Left ventricle myocardium inferior (tissue), 1 donor: ENCODE measurements at regions not wholly inside any gene's neighbourhood (a gene's known extent, or its start where the extent isn't known, plus 50 kb on each side); places are given as distances from the start of the nearest gene placed in this dataset.
A peak's percentile ranks its signal among the peaks of the same experiment; 100 is the strongest.
"Not testable (repeated sequence)": the region's sequence is repeated elsewhere in the genome, so short reads cannot be mapped to it uniquely, and the experiment has no call there.

Experiments used
- DNase-seq: peaks from one replicate; pipeline ENCODE4 v3.0.0-alpha.2; 2020
- H3K27ac ChIP-seq: fragments of 200-600 bp; replicated peaks from 2 replicates; pipeline ENCODE4 v1.8.0; 2021
- H3K27me3 ChIP-seq: fragments of 200-600 bp; 2 replicates; pipeline ENCODE4 v1.8.0; 2021; ENCODE audit warnings: low read depth
- H3K36me3 ChIP-seq: fragments of 200-600 bp; 2 replicates; pipeline ENCODE4 v1.8.0; 2021
- H3K4me1 ChIP-seq: fragments of 200-600 bp; 2 replicates; pipeline ENCODE4 v1.8.0; 2021
- H3K4me3 ChIP-seq: fragments of 200-600 bp; 2 replicates; pipeline ENCODE4 v1.8.0; 2021; ENCODE audit warnings: mild to moderate bottlenecking, moderate library complexity
- H3K9me3 ChIP-seq: fragments of 200-600 bp; replicated peaks from 2 replicates; pipeline ENCODE4 v1.8.0; 2021
- CTCF ChIP-seq: fragments of 200-600 bp; IDR thresholded peaks from 2 replicates; pipeline ENCODE4 v1.8.0; 2021; ENCODE audit warnings: antibody characterized with exemption, mild to moderate bottlenecking, borderline replicate concordance
- intact Hi-C: fragments of 100-400 bp; cut with micrococcal nuclease; formaldehyde crosslinking; loops from one replicate; pipeline ENCODE4 v1.11.0; 2022
- donor health status: DM: no; HTN: yes; CAD: no; lungs with severe emphysema.

DNA sequence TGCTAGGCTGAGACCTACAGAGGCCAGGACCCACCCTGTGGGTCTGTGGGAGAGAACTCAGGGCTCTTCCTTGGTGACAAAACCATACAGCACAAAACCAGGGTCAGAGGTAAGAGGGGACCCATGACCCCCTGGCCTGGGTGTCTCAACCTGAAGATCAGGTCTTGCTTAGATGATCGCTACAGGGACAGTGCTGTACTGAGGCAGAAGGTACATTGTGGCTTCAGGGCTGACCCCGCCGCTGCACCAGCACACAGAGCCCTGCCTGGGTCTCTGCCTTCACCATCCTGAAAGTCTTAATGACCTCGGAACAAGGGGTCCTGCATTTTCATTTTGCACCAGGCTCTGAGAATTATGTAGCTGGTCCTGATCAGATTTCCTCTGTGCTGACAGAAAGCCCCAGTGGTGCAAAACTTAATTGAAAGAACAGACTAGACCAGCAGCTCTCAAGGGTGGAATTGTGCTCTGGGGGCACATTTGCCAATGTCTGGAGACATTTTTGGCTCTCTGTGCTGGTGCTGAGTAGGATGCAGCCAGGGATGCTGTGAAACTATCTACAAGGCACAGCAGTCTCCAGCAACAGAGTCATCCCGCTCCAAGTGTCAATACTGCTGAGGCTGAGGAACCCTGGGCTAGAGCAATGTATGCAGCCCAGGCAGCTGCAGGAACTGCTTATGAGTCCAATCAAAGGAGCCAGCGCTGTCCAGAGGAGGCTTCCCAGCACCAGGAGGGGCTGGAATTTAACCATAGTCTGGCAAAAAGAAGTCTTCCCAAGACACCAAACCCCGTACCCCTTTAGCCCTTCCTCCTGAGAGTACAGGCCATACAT is 254.9 kb downstream of the ERMARD start:
- no peak for TF ChIP-seq CTCF
- H3K4me3 ChIP-seq = no peak overlapping the region
- H3K27ac ChIP-seq = no peak overlapping the region
- no peaks in the 10 kb centered on the region for H3K36me3 ChIP-seq
- H3K27me3 ChIP-seq = no peaks in the 10 kb centered on the region
- peaks cover 10% of the 10 kb centered on the region for H3K4me1 ChIP-seq
- no peak for DNase-seq
- intact Hi-C loops = no loop called here
- H3K9me3 ChIP-seq = peaks cover 17% of the 10 kb centered on the region

GRCh38 chr6:170005665-170006064 is 254.2 kb downstream of the ERMARD start:
- no peak for DNase-seq
- Histone ChIP-seq H3K9me3 (peaks cover 17% of the 10 kb centered on the region), H3K27ac (no peak overlapping the region), H3K27me3 (no peaks in the 10 kb centered on the region), H3K4me1 (peaks cover 4% of the 10 kb centered on the region), H3K4me3 (no peak overlapping the region), H3K36me3 (no peaks in the 10 kb centered on the region)
- intact Hi-C loops = no loop called here
- TF ChIP-seq CTCF = no peak

- TF ChIP-seq CTCF = no peak
- no peak overlapping the region for H3K4me3 ChIP-seq
- H3K9me3 ChIP-seq = peaks cover 17% of the 10 kb centered on the region
- no peaks in the 10 kb centered on the region for H3K27me3 ChIP-seq
- no peaks in the 10 kb centered on the region for H3K4me1 ChIP-seq
- H3K36me3 ChIP-seq = no peaks in the 10 kb centered on the region
- no peak for DNase-seq
- H3K27ac ChIP-seq = no peak overlapping the region
- intact Hi-C loops = no loop called here
Observed at GRCh38 chr6:170004585-170005210, 253.3 kb downstream of the ERMARD start.

DNA sequence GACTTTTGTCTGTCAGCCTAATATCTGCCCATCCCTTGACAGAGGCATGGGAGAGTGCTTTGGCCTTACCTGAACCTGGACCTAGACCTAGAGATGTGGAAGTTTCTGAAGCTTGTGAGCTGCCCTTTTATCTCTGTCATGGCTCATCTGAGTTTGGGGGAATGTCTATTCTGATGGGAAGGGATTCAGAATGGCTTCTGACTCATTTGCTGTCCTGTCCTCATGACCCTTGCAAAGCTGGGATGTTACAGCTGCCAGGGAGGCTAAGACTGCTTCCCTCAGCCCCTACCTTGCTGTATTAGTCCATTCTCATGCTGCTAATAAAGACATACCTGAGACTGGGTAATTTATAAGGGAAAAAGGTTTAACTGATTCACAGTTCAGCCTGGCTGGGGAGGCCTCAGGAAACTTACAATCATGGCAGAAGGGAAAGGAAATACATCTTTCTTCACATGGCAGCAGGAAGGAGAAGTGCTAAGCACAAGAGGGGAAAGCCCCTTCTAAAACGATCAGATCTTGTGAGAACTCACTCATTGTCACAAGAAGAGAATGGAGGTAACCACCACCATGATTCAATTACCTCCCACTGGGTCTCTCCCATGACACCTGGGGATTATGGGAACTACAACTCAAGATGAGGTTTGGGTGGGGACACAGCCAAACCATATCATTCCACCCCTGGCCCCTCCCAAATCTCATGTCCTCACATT is 252.2 kb downstream of the ERMARD start:
- Histone ChIP-seq H3K4me3 (no peak overlapping the region), H3K4me1 (no peaks in the 10 kb centered on the region), H3K27ac (no peak overlapping the region), H3K27me3 (no peaks in the 10 kb centered on the region), H3K36me3 (no peaks in the 10 kb centered on the region), H3K9me3 (peaks cover 17% of the 10 kb centered on the region)
- intact Hi-C loops = no loop called here
- DNase-seq = no peak
- no peak for TF ChIP-seq CTCF

DNA sequence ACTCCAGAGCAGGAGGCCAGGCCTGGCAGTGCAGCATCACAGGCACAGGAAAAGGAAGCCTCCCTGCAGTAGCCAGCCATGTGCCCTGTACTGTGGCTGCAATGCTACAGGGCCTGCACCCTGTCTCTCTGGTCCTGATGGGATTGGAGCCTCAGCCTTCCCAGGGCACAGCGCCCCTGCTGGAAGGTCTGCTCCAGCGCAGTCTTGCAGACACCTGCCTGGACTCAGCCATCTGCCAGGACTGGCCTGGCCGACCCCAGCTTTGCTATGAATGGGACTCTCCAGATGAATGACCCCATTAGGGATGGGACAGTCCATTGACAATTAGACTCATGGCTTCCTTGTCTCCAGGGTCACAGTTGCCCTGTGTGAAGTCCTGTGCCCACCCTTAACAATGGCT is 251.6 kb downstream of the ERMARD start:
- Histone ChIP-seq H3K27ac (no peak overlapping the region), H3K9me3 (peaks cover 17% of the 10 kb centered on the region), H3K4me1 (no peaks in the 10 kb centered on the region), H3K27me3 (no peaks in the 10 kb centered on the region), H3K4me3 (no peak overlapping the region), H3K36me3 (no peaks in the 10 kb centered on the region)
- peak; percentile 33 for TF ChIP-seq CTCF
- intact Hi-C loops = no loop called here
- DNase-seq = no peak

- H3K36me3 ChIP-seq, H3K27ac ChIP-seq, H3K4me3 ChIP-seq, H3K27me3 ChIP-seq, H3K4me1 ChIP-seq, intact Hi-C loops, DNase-seq: not testable (repeated sequence)
- peaks cover 17% of the 10 kb centered on the region for H3K9me3 ChIP-seq
Observed at GRCh38 chr6:170001782-170002181, 250.4 kb downstream of the ERMARD start.
